ENCODE measurements at regions not wholly inside any gene's neighbourhood (a gene's known extent, or its start where the extent isn't known, plus 50 kb on each side); places are given as distances from the start of the nearest gene placed in this dataset.

- TF ChIP-seq CTCF (IDR thresholded peaks at IDR 0.05 in 2 of 3, conservative IDR thresholded peaks at IDR 0.05 in 1 of 3; ENCODE audit: borderline replicate concordance in 1 of 3, insufficient read depth in 1 of 3, low read depth in 2 of 3, low read length in 2 of 3) (no peak), EZH2phosphoT487 (IDR thresholded peaks at IDR 0.05; ENCODE audit: borderline replicate concordance) (no peak), FOSL1 (IDR thresholded peaks at IDR 0.05; ENCODE audit: low read depth) (no peak), POLR2A (IDR thresholded peaks at IDR 0.05; ENCODE audit: borderline replicate concordance, extremely low read depth, insufficient read depth, insufficient read length) (no peak), CEBPB (IDR thresholded peaks at IDR 0.05; ENCODE audit: low read depth) (no peak), ZNF274 (IDR thresholded peaks at IDR 0.05; ENCODE audit: low read depth, low read length) (no peak), REST (IDR thresholded peaks at IDR 0.05; ENCODE audit: low read depth) (no peak), ZFX (IDR thresholded peaks at IDR 0.05) (no peak), ELF1 (IDR thresholded peaks at IDR 0.05; ENCODE audit: borderline replicate concordance, low read depth) (no peak), EZH2 (IDR thresholded peaks at IDR 0.05) (no peak)
- TF ChIP-seq, protein P1, sequence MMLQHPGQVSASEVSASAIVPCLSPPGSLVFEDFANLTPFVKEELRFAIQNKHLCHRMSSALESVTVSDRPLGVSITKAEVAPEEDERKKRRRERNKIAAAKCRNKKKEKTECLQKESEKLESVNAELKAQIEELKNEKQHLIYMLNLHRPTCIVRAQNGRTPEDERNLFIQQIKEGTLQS (IDR thresholded peaks at IDR 0.05): no peak
Measured at GRCh38 chr18:73110307-73110706, 242.5 kb upstream of the NETO1 start.
